Activated CD4-positive, alpha-beta T cell treated with anti-CD3 and anti-CD28 coated beads, Interleukin-2, Interleukin-4, amounts not matched to agents 100 ng/mL and 50 ng/mL, durations not matched to agents 16 hours and 8 hours (primary cell): ENCODE measurements at regions not wholly inside any gene's neighbourhood (a gene's known extent, or its start where the extent isn't known, plus 50 kb on each side); places are given as distances from the start of the nearest gene placed in this dataset.
A peak's percentile ranks its signal among the peaks of the same experiment; 100 is the strongest.

ENCODE experiments used
- DNase-seq: peaks from one replicate; pipeline ENCODE4 v3.0.0-alpha.2; 2020; ENCODE audit warnings: low spot score

- no peak for DNase-seq
Observed at GRCh38 chr9:27752069-27752468, 178.8 kb upstream of the C9orf72 start.

- no peak for DNase-seq
Observed at GRCh38 chr9:27755846-27756245, 182.6 kb upstream of the C9orf72 start.

- DNase-seq: no peak
Observed at GRCh38 chr9:27756418-27756817, 183.1 kb upstream of the C9orf72 start.

GRCh38 chr9:27763831-27764230 is 190.6 kb upstream of the C9orf72 start:
- no peak for DNase-seq

GRCh38 chr9:27765266-27766072 is 192.2 kb upstream of the C9orf72 start:
- DNase-seq: peak; percentile 17

- no peak for DNase-seq
Observed at GRCh38 chr9:27766073-27766835, 193.0 kb upstream of the C9orf72 start.

GRCh38 chr9:27768781-27769180 is 195.5 kb upstream of the C9orf72 start:
- no peak for DNase-seq

GRCh38 chr9:27770541-27770940 is 197.3 kb upstream of the C9orf72 start:
- DNase-seq: no peak

- DNase-seq: no peak
Observed at GRCh38 chr9:27771803-27772545, 198.7 kb upstream of the C9orf72 start.

GRCh38 chr9:27784847-27785713 is 211.8 kb upstream of the C9orf72 start:
- peak; percentile 68 for DNase-seq

- DNase-seq: peak; percentile 59
Observed at GRCh38 chr9:27785714-27786100, 212.4 kb upstream of the C9orf72 start.

- DNase-seq: no peak
Observed at GRCh38 chr9:27787891-27788290, 214.6 kb upstream of the C9orf72 start.

- no peak for DNase-seq
Observed at GRCh38 chr9:27791311-27791710, 218.0 kb upstream of the C9orf72 start.

GRCh38 chr9:27792971-27793689 is 219.8 kb upstream of the C9orf72 start:
- no peak for DNase-seq

- DNase-seq: no peak
Observed at GRCh38 chr9:27799326-27799725, 226.0 kb upstream of the C9orf72 start.

GRCh38 chr9:27800159-27800558 is 226.9 kb upstream of the C9orf72 start:
- DNase-seq: peak; percentile 6

- no peak for DNase-seq
Observed at GRCh38 chr9:27800692-27801370, 227.6 kb upstream of the C9orf72 start.

- no peak for DNase-seq
Observed at GRCh38 chr9:27801545-27801944, 228.3 kb upstream of the C9orf72 start.

- no peak for DNase-seq
Observed at GRCh38 chr9:27802418-27802817, 229.1 kb upstream of the C9orf72 start.

GRCh38 chr9:27808864-27809263 is 235.6 kb upstream of the C9orf72 start:
- DNase-seq: no peak
